GM12865 (cell line): ENCODE measurements at regions not wholly inside any gene's neighbourhood (a gene's known extent, or its start where the extent isn't known, plus 50 kb on each side); places are given as distances from the start of the nearest gene placed in this dataset.

Experiments
- DNase-seq: peaks from one replicate; pipeline ENCODE4 v3.0.0; 2010; ENCODE audit warnings: low read depth
- H3K4me3 ChIP-seq: 2 replicates; pipeline ENCODE4 v1.5.1; 2011; ENCODE audit warnings: mild to moderate bottlenecking, low read depth, low read length, control low read depth
- TF ChIP-seq, protein P1 (sequence below): IDR thresholded peaks from 2 replicates; pipeline ENCODE4 v1.5.1; 2011; ENCODE audit warnings: low read length, control low read depth, low read depth, inconsistent platforms; ENCODE audit not compliant: insufficient read depth; ENCODE audit errors: missing control alignments

GRCh38 chr6:169839898-169840631 is 88.6 kb downstream of the ERMARD start:
- no peak for DNase-seq
- H3K4me3 ChIP-seq: no peak overlapping the region
- TF ChIP-seq, protein P1, sequence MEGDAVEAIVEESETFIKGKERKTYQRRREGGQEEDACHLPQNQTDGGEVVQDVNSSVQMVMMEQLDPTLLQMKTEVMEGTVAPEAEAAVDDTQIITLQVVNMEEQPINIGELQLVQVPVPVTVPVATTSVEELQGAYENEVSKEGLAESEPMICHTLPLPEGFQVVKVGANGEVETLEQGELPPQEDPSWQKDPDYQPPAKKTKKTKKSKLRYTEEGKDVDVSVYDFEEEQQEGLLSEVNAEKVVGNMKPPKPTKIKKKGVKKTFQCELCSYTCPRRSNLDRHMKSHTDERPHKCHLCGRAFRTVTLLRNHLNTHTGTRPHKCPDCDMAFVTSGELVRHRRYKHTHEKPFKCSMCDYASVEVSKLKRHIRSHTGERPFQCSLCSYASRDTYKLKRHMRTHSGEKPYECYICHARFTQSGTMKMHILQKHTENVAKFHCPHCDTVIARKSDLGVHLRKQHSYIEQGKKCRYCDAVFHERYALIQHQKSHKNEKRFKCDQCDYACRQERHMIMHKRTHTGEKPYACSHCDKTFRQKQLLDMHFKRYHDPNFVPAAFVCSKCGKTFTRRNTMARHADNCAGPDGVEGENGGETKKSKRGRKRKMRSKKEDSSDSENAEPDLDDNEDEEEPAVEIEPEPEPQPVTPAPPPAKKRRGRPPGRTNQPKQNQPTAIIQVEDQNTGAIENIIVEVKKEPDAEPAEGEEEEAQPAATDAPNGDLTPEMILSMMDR: no peak

GRCh38 chr6:169839493-169839892 is 88.1 kb downstream of the ERMARD start:
- TF ChIP-seq, protein P1: no peak
- no peak overlapping the region for H3K4me3 ChIP-seq
- no peak for DNase-seq

DNA sequence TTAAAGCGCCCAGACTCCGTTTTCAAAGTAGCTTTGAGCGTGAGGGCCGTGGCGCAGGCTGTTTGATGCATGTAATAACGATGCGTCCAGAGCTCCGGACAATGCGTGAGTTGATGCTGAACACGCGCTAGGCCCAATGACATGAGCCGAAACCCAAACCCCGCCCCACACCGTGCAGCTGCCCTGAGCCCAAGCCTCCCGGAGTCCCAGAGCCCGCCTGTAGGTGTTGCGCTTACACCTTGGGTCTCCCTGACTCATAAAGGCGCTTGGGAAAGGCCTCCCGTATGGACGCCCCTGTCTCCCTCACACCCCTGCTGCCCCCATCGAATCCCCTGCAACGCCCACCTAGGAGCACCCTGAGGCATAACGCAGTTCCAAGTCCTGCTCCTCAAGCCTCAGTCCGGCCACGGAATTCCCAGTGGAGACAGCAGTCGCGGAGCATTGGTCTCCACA is 87.6 kb downstream of the ERMARD start:
- no peak overlapping the region for H3K4me3 ChIP-seq
- no peak for DNase-seq
- TF ChIP-seq, protein P1: no peak

DNA sequence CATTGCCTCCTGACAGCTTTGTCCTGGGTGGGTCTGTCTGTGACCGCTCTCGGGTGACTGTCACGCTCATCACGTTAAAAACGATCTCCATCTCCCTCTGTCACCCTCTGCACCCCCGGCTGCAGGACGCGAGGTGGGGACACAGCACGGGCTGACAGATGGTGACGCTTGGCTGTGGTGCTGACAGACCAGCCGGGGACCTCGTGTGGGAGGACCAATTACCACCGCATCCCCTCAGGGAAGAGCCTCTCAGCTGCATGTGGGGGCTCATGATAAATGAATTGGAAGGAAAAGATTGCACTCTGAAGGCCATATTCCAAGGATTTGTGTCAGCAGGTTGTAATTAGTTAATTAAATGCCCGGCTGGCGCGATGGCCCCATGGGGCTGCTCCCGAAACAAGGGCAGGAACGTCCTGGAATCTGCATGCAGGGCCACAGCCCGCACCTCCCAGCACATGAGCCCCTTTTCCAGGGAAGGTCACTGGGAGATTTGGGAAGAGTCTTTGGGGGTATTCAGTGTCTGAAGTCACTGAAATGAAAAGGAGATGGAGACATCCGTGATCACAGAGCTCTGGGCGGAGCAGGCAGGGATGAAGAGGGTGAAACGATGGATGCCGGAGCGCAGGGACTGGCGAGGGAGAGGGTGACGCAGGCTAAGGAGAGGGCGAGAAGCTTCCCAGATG is 87.1 kb downstream of the ERMARD start:
- DNase-seq: no peak
- no peak overlapping the region for H3K4me3 ChIP-seq
- TF ChIP-seq, protein P1: no peak

DNA sequence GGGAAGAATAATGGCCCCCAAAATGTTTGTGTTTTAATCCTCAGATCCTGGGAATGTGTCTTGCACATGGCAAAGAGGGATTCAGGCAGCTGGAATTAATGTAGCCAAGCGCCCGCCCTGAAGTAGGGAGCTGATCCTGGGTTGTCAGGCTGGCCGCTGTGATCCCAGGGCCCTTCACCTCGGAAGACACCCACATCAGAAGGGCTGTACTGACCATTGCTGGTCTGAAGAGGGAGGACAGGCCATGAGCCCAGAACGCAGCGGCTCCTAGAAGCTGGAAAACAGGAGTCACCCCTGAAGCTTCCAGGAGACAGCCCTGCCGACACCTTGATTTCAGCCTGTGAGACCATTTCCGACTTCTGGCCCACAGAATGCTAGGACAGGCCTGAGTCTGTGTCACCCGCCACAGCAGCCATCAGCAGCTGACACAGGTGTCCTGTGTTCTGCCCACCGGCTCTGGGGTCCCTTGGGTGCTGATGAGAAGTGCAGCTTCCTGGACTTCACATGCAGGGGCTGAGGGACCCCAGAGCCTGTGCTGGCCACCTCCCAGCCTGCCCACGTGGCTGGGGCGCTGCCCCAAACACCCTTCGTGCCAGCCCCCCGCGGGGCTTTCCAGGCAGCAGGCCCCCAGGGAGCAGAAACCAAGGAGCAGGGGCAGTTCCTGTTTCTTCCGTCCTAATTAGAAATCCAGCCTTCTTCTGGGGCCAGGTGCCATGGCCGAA is 86.3 kb downstream of the ERMARD start:
- no peak overlapping the region for H3K4me3 ChIP-seq
- TF ChIP-seq, protein P1: no peak
- DNase-seq: no peak

- TF ChIP-seq, protein P1: no peak
- DNase-seq: no peak
- H3K4me3 ChIP-seq: no peak overlapping the region
Observed at GRCh38 chr6:169833258-169833794, 81.9 kb downstream of the ERMARD start.
